IMR-90 (cell line): ENCODE measurements at regions not wholly inside any gene's neighbourhood (a gene's known extent, or its start where the extent isn't known, plus 50 kb on each side); places are given as distances from the start of the nearest gene placed in this dataset.

Experiments used
- ATAC-seq: fragments of 200-7000 bp; cut with Tn5 transposase; 2 replicates; pipeline ENCODE4 v1.9.1; 2020; ENCODE audit warnings: low read depth, mild to moderate bottlenecking, moderate library complexity
- BruUV-seq: library from RNA; stranded (reverse); fragments of 400-500 nt; replicated peaks from 2 replicates; lab custom pipeline; 2021; lab: Mats Ljungman, UMichigan
- CTCF ChIA-PET: fragments of 300-600 bp; formaldehyde crosslinking; extraction: SDS; loops from one replicate; lab custom pipeline; 2021; ENCODE audit warnings: antibody characterized with exemption; lab: Yijun Ruan, JAX
- POLR2A ChIA-PET: fragments of 300-600 bp; sonication (Branson Sonifier 250); formaldehyde crosslinking; loops from one replicate; lab custom pipeline; 2022; ENCODE audit warnings: antibody characterized with exemption; ENCODE audit not compliant: unreplicated experiment; lab: Charles Lee
- DNase-seq: peaks from one replicate; pipeline ENCODE4 v3.0.0; 2013
- H2AFZ ChIP-seq: replicated peaks from 2 replicates; pipeline ENCODE3; 2013; ENCODE audit warnings: low read length, mild to moderate bottlenecking; ENCODE audit not compliant: poor library complexity
- H2AK5ac ChIP-seq: 2 replicates; pipeline ENCODE4 v1.6.1; 2013; ENCODE audit warnings: low read depth, low read length, inconsistent platforms
- H2AK9ac ChIP-seq: replicated peaks from 2 replicates; pipeline ENCODE3; 2013; ENCODE audit warnings: mild to moderate bottlenecking, low read depth, low read length, moderate library complexity; ENCODE audit not compliant: poor library complexity
- H2BK120ac ChIP-seq: 2 replicates; pipeline ENCODE4 v1.6.1; 2013; ENCODE audit warnings: low read depth, low read length, inconsistent platforms
- H2BK15ac ChIP-seq: 3 replicates; pipeline ENCODE4 v1.6.1; 2013; ENCODE audit warnings: low read depth, low read length, inconsistent platforms
- H2BK20ac ChIP-seq: 2 replicates; pipeline ENCODE4 v1.6.1; 2013; ENCODE audit warnings: low read depth, mild to moderate bottlenecking, inconsistent platforms, low read length, moderate library complexity
- H2BK5ac ChIP-seq: 2 replicates; pipeline ENCODE4 v1.6.1; 2013; ENCODE audit warnings: mild to moderate bottlenecking, low read depth, low read length, inconsistent platforms; ENCODE audit not compliant: poor library complexity, severe bottlenecking
- H3K14ac ChIP-seq: replicated peaks from 2 replicates; pipeline ENCODE4 v1.6.1; 2013; ENCODE audit warnings: low read depth, low read length, inconsistent platforms
- H3K18ac ChIP-seq: 2 replicates; pipeline ENCODE4 v1.6.1; 2013; ENCODE audit warnings: low read depth, low read length, control low read depth
- H3K23ac ChIP-seq: 2 replicates; pipeline ENCODE4 v1.6.1; 2013; ENCODE audit warnings: low read depth, low read length, inconsistent platforms
- H3K27ac ChIP-seq: 2 replicates; pipeline ENCODE4 v1.5.1; 2013; ENCODE audit warnings: mild to moderate bottlenecking, control low read depth, low read length; ENCODE audit not compliant: insufficient read depth
- H3K27me3 ChIP-seq: 2 replicates; pipeline ENCODE4 v1.6.1; 2013; ENCODE audit warnings: low read length; ENCODE audit not compliant: control insufficient read depth, insufficient read depth
- H3K36me3 ChIP-seq: 2 replicates; pipeline ENCODE4 v1.6.1; 2013; ENCODE audit warnings: low read length, mixed read lengths; ENCODE audit not compliant: control insufficient read depth, insufficient read depth
- H3K4ac ChIP-seq: 2 replicates; pipeline ENCODE4 v1.6.1; 2013; ENCODE audit warnings: low read depth, low read length, inconsistent platforms
- H3K4me1 ChIP-seq: 2 replicates; pipeline ENCODE4 v1.6.1; 2013; ENCODE audit warnings: low read length, mixed read lengths; ENCODE audit not compliant: control insufficient read depth, insufficient read depth
- H3K4me2 ChIP-seq: 2 replicates; pipeline ENCODE4 v1.6.1; 2013; ENCODE audit warnings: low read depth, mild to moderate bottlenecking, control low read depth, low read length, moderate library complexity
- H3K4me3 ChIP-seq: 2 replicates; pipeline ENCODE4 v1.5.1; 2013; ENCODE audit warnings: low read depth, mild to moderate bottlenecking, control low read depth, low read length, moderate library complexity; ENCODE audit not compliant: insufficient read depth
- H3K56ac ChIP-seq: 2 replicates; pipeline ENCODE4 v1.6.1; 2013; ENCODE audit warnings: low read length, inconsistent platforms; ENCODE audit not compliant: insufficient read depth; ENCODE audit errors: extremely low read depth
- H3K79me1 ChIP-seq, 2 experiments: 2 replicates each; pipeline ENCODE4 v1.6.1; 2013; ENCODE audit warnings: low read length in 2 of 2, inconsistent platforms in 1 of 2, low read depth in 1 of 2
- H3K9ac ChIP-seq: 2 replicates; pipeline ENCODE4 v1.6.1; 2013; ENCODE audit warnings: low read depth, low read length, control low read depth
- H3K9me1 ChIP-seq: 2 replicates; pipeline ENCODE4 v1.6.1; 2013; ENCODE audit warnings: low read length, inconsistent platforms; ENCODE audit not compliant: insufficient read depth
- H3K9me3 ChIP-seq: 2 replicates; pipeline ENCODE4 v1.6.1; 2013; ENCODE audit warnings: low read length; ENCODE audit not compliant: control insufficient read depth, insufficient read depth
- H4K20me1 ChIP-seq: 2 replicates; pipeline ENCODE4 v1.6.1; 2013; ENCODE audit warnings: low read length, inconsistent platforms; ENCODE audit not compliant: insufficient read depth
- H4K5ac ChIP-seq: 2 replicates; pipeline ENCODE4 v1.6.1; 2013; ENCODE audit warnings: mild to moderate bottlenecking, low read depth, low read length, control low read depth
- H4K8ac ChIP-seq, 2 experiments: 2 replicates each; pipeline ENCODE4 v1.6.1; 2013; ENCODE audit warnings: low read depth in 2 of 2, low read length in 2 of 2, control low read depth in 1 of 2, inconsistent platforms in 1 of 2
- H4K91ac ChIP-seq: 2 replicates; pipeline ENCODE4 v1.6.1; 2013; ENCODE audit warnings: low read depth, low read length, inconsistent platforms; ENCODE audit not compliant: insufficient read depth
- CEBPB ChIP-seq: IDR thresholded peaks from 2 replicates; pipeline ENCODE4 v1.6.1; 2012; ENCODE audit warnings: low read depth, low read length, improper control_type of control experiment
- CHD1 ChIP-seq: IDR thresholded peaks from 2 replicates; pipeline ENCODE4 v1.6.1; 2012; ENCODE audit warnings: low read depth, low read length, improper control_type of control experiment
- CTCF ChIP-seq: conservative IDR thresholded peaks from 2 replicates; pipeline ENCODE4 v1.5.1; 2012; ENCODE audit warnings: mild to moderate bottlenecking, low read depth, low read length, improper control_type of control experiment
- ELK1 ChIP-seq: fragments of 150-350 bp; IDR thresholded peaks from 2 replicates; pipeline ENCODE4 v1.6.1; 2016; ENCODE audit warnings: low read depth, mild to moderate bottlenecking, low read length, moderate library complexity, borderline replicate concordance
- FOS ChIP-seq: fragments of 150-350 bp; IDR thresholded peaks from 2 replicates; pipeline ENCODE4 v1.6.1; 2016; ENCODE audit warnings: low read depth, low read length
- MAFK ChIP-seq: IDR thresholded peaks from 2 replicates; pipeline ENCODE4 v1.6.1; 2012; ENCODE audit warnings: low read depth, low read length, improper control_type of control experiment
- MAZ ChIP-seq: IDR thresholded peaks from 2 replicates; pipeline ENCODE4 v1.6.1; 2012; ENCODE audit warnings: low read depth, mild to moderate bottlenecking, low read length, improper control_type of control experiment, moderate library complexity, borderline replicate concordance
- MXI1 ChIP-seq: IDR thresholded peaks from 2 replicates; pipeline ENCODE4 v1.6.1; 2012; ENCODE audit warnings: low read depth, mild to moderate bottlenecking, low read length, moderate library complexity, borderline replicate concordance
- NFE2L2 ChIP-seq: fragments of 150-350 bp; IDR thresholded peaks from 2 replicates; pipeline ENCODE4 v1.6.1; 2016; ENCODE audit warnings: low read depth, mild to moderate bottlenecking, low read length
- POLR2A ChIP-seq: IDR thresholded peaks from 2 replicates; pipeline ENCODE4 v1.6.1; 2012; ENCODE audit warnings: mild to moderate bottlenecking, low read depth, low read length
- RAD21 ChIP-seq: IDR thresholded peaks from 2 replicates; pipeline ENCODE4 v1.6.1; 2012; ENCODE audit warnings: low read length, improper control_type of control experiment
- RCOR1 ChIP-seq: IDR thresholded peaks from 2 replicates; pipeline ENCODE4 v1.6.1; 2012; ENCODE audit warnings: mild to moderate bottlenecking, low read length, improper control_type of control experiment; ENCODE audit not compliant: insufficient replicate concordance
- RFX5 ChIP-seq: IDR thresholded peaks from 2 replicates; pipeline ENCODE4 v1.8.0; 2012; ENCODE audit warnings: low read depth, mild to moderate bottlenecking, low read length, moderate library complexity
- SMC3 ChIP-seq: fragments of 150-350 bp; IDR thresholded peaks from 2 replicates; pipeline ENCODE4 v1.6.1; 2016; ENCODE audit warnings: low read depth, mild to moderate bottlenecking, antibody characterized with exemption, low read length, moderate library complexity
- USF2 ChIP-seq: fragments of 150-350 bp; IDR thresholded peaks from 2 replicates; pipeline ENCODE4 v1.6.1; 2017; ENCODE audit warnings: mild to moderate bottlenecking, antibody characterized with exemption, low read length, low read depth
- WGBS, 2 experiments: methylation state at CpG; one replicate each; pipeline versions ENCODE4 v1.1.5 to v1.1.7; 2013; ENCODE audit warnings: missing lambda C conversion rate in 2 of 2; ENCODE audit not compliant: insufficient read length in 1 of 2; ENCODE audit errors: extremely low coverage in 2 of 2; 5-methylcytosine and 5-hydroxymethylcytosine counted together
- dilution Hi-C: fragments of 300-500 bp; cut with HindIII; formaldehyde crosslinking; loops from one replicate; pipeline ENCODE4 v1.14.3; 2018; ENCODE audit warnings: low sequenced_read_pairs; ENCODE audit not compliant: unreplicated experiment
- in situ Hi-C: fragments of 300-500 bp; cut with MboI; formaldehyde crosslinking; loops from 3 replicates; pipeline ENCODE4 v1.14.3; 2019; ENCODE audit warnings: low sequenced_read_pairs, inconsistent platforms, mixed read lengths
- intact Hi-C: fragments of 100-400 bp; cut with micrococcal nuclease; formaldehyde crosslinking; loops from 2 replicates; pipeline ENCODE4 v1.10.0; 2022

- Histone ChIP-seq H3K79me1 (no peaks in the 10 kb centered on the region), H3K36me3 (no peaks in the 10 kb centered on the region), H2BK120ac (no peak overlapping the region), H3K27me3 (peaks cover 2% of the 10 kb centered on the region; the same call in 1 of the 2 replicates), H3K23ac (no peak overlapping the region), H4K5ac (no peak overlapping the region), H3K27ac (no peak overlapping the region), H3K4me2 (no peak overlapping the region), H3K4me1 (no peaks in the 10 kb centered on the region; the same call in 1 of the 2 replicates), H2AK9ac (no peak overlapping the region), H2AFZ (no peak overlapping the region), H3K14ac (no peak overlapping the region), H4K20me1 (no peaks in the 10 kb centered on the region), H2AK5ac (no peak overlapping the region), H3K9me1 (no peaks in the 10 kb centered on the region; the same call in 1 of the 2 replicates), H3K9me3 (no peaks in the 10 kb centered on the region), H3K18ac (no peak overlapping the region), H3K9ac (no peak overlapping the region), H4K8ac (no peak overlapping the region), H3K4ac (no peak overlapping the region), H3K4me3 (no peak overlapping the region), H2BK20ac (no peak overlapping the region), H2BK15ac (no peak overlapping the region), H3K56ac (no peak overlapping the region), H4K91ac (no peak overlapping the region), H2BK5ac (no peak overlapping the region)
- ChIA-PET POLR2A (no interaction called here), CTCF (no interaction called here)
- intact Hi-C loops = no loop called here
- no peak for DNase-seq
- no peak for ATAC-seq
- WGBS, 2 experiments = 80% methylated on average over 2 of the region's 10 CpGs; no CpG with 5 or more reads in 1 of the 2 experiments
- dilution Hi-C loops = no loop called here
- no TSS peak for BruUV-seq
- in situ Hi-C loops = no loop called here
- no peak for TF ChIP-seq MXI1
- no peak for TF ChIP-seq RAD21
- TF ChIP-seq FOS = no peak
- no peak for TF ChIP-seq CEBPB
- no peak for TF ChIP-seq CHD1
- no peak for TF ChIP-seq MAZ
- no peak for TF ChIP-seq RFX5
- TF ChIP-seq ELK1 = no peak
- no peak for TF ChIP-seq USF2
- TF ChIP-seq SMC3 = no peak
- no peak for TF ChIP-seq MAFK
- TF ChIP-seq POLR2A = no peak
- no peak for TF ChIP-seq CTCF
- no peak for TF ChIP-seq RCOR1
- no peak for TF ChIP-seq NFE2L2
Measured at GRCh38 chr3:41118461-41119390, 80.6 kb upstream of the CTNNB1 start.
